ENCODE measurements at regions not wholly inside any gene's neighbourhood (a gene's known extent, or its start where the extent isn't known, plus 50 kb on each side); places are given as distances from the start of the nearest gene placed in this dataset.
"Not testable (repeated sequence)": the region's sequence is repeated elsewhere in the genome, so short reads cannot be mapped to it uniquely, and the experiment has no call there.

- 95% methylated on average over 4 of the region's 5 CpGs for WGBS (ENCODE audit: insufficient coverage)
- peaks cover 14% of the 10 kb centered on the region for H3K4me1 ChIP-seq (ENCODE audit: control insufficient read depth, insufficient read depth, low read length)
- H3K36me3 ChIP-seq (ENCODE audit: control insufficient read depth, insufficient read depth, low read length); DNase-seq (ENCODE audit: low read depth in 4 of 6, low spot score in 6 of 6); H3K4me3 ChIP-seq (ENCODE audit: low read depth, low read length); H3K27me3 ChIP-seq (ENCODE audit: control insufficient read depth, insufficient read depth, low read length); H3K9me3 ChIP-seq (ENCODE audit: control insufficient read depth, insufficient read depth, low read length); H3K27ac ChIP-seq (ENCODE audit: low read depth, low read length): not testable (repeated sequence)
These were observed 107.2 kb upstream of the LPCAT1 start for GRCh38 chr5:1631004-1631403.

- not testable (repeated sequence) for H3K27ac ChIP-seq (ENCODE audit: low read depth, low read length); DNase-seq (ENCODE audit: low read depth in 4 of 6, low spot score in 6 of 6); H3K4me3 ChIP-seq (ENCODE audit: low read depth, low read length); H3K27me3 ChIP-seq (ENCODE audit: control insufficient read depth, insufficient read depth, low read length); H3K9me3 ChIP-seq (ENCODE audit: control insufficient read depth, insufficient read depth, low read length); H3K4me1 ChIP-seq (ENCODE audit: control insufficient read depth, insufficient read depth, low read length)
- WGBS (ENCODE audit: insufficient coverage) = 93% methylated on average over 10 of the region's 12 CpGs
- H3K36me3 ChIP-seq (ENCODE audit: control insufficient read depth, insufficient read depth, low read length) = peaks cover 14% of the 10 kb centered on the region
These were observed 102.6 kb upstream of the LPCAT1 start for GRCh38 chr5:1626397-1626796.

GRCh38 chr5:1619531-1619930 lies 95.8 kb upstream of the LPCAT1 start:
- not testable (repeated sequence) for H3K9me3 ChIP-seq (ENCODE audit: control insufficient read depth, insufficient read depth, low read length); H3K27me3 ChIP-seq (ENCODE audit: control insufficient read depth, insufficient read depth, low read length); DNase-seq (ENCODE audit: low read depth in 4 of 6, low spot score in 6 of 6); H3K4me3 ChIP-seq (ENCODE audit: low read depth, low read length); H3K4me1 ChIP-seq (ENCODE audit: control insufficient read depth, insufficient read depth, low read length); H3K27ac ChIP-seq (ENCODE audit: low read depth, low read length)
- 90% methylated on average over 14 of the region's 14 CpGs for WGBS (ENCODE audit: insufficient coverage)
- H3K36me3 ChIP-seq (ENCODE audit: control insufficient read depth, insufficient read depth, low read length) = peaks cover 38% of the 10 kb centered on the region

- H3K27ac ChIP-seq (ENCODE audit: low read depth, low read length); H3K27me3 ChIP-seq (ENCODE audit: control insufficient read depth, insufficient read depth, low read length); H3K4me1 ChIP-seq (ENCODE audit: control insufficient read depth, insufficient read depth, low read length); H3K9me3 ChIP-seq (ENCODE audit: control insufficient read depth, insufficient read depth, low read length); DNase-seq (ENCODE audit: low read depth in 4 of 6, low spot score in 6 of 6); H3K4me3 ChIP-seq (ENCODE audit: low read depth, low read length): not testable (repeated sequence)
- peaks cover 33% of the 10 kb centered on the region for H3K36me3 ChIP-seq (ENCODE audit: control insufficient read depth, insufficient read depth, low read length)
- WGBS (ENCODE audit: insufficient coverage) = 89% methylated on average over 18 of the region's 18 CpGs
These were observed 94.6 kb upstream of the LPCAT1 start for GRCh38 chr5:1618296-1618865.

GRCh38 chr5:1617236-1617755 lies 93.5 kb upstream of the LPCAT1 start:
- H3K4me1 ChIP-seq (ENCODE audit: control insufficient read depth, insufficient read depth, low read length); H3K9me3 ChIP-seq (ENCODE audit: control insufficient read depth, insufficient read depth, low read length); H3K27me3 ChIP-seq (ENCODE audit: control insufficient read depth, insufficient read depth, low read length); DNase-seq (ENCODE audit: low read depth in 4 of 6, low spot score in 6 of 6); H3K4me3 ChIP-seq (ENCODE audit: low read depth, low read length); H3K27ac ChIP-seq (ENCODE audit: low read depth, low read length): not testable (repeated sequence)
- peaks cover 33% of the 10 kb centered on the region for H3K36me3 ChIP-seq (ENCODE audit: control insufficient read depth, insufficient read depth, low read length)
- 93% methylated on average over 16 of the region's 16 CpGs for WGBS (ENCODE audit: insufficient coverage)

GRCh38 chr5:1613515-1613914 lies 89.8 kb upstream of the LPCAT1 start:
- not testable (repeated sequence) for H3K9me3 ChIP-seq (ENCODE audit: control insufficient read depth, insufficient read depth, low read length); DNase-seq (ENCODE audit: low read depth in 4 of 6, low spot score in 6 of 6); H3K27ac ChIP-seq (ENCODE audit: low read depth, low read length); H3K27me3 ChIP-seq (ENCODE audit: control insufficient read depth, insufficient read depth, low read length); H3K4me3 ChIP-seq (ENCODE audit: low read depth, low read length); H3K4me1 ChIP-seq (ENCODE audit: control insufficient read depth, insufficient read depth, low read length)
- peaks cover 31% of the 10 kb centered on the region for H3K36me3 ChIP-seq (ENCODE audit: control insufficient read depth, insufficient read depth, low read length)
- WGBS (ENCODE audit: insufficient coverage) = 93% methylated on average over 9 of the region's 13 CpGs

- 96% methylated on average over 5 of the region's 16 CpGs for WGBS (ENCODE audit: insufficient coverage)
- DNase-seq (ENCODE audit: low read depth in 4 of 6, low spot score in 6 of 6); H3K27ac ChIP-seq (ENCODE audit: low read depth, low read length); H3K4me1 ChIP-seq (ENCODE audit: control insufficient read depth, insufficient read depth, low read length); H3K9me3 ChIP-seq (ENCODE audit: control insufficient read depth, insufficient read depth, low read length); H3K27me3 ChIP-seq (ENCODE audit: control insufficient read depth, insufficient read depth, low read length); H3K4me3 ChIP-seq (ENCODE audit: low read depth, low read length): not testable (repeated sequence)
- H3K36me3 ChIP-seq (ENCODE audit: control insufficient read depth, insufficient read depth, low read length) = peaks cover 19% of the 10 kb centered on the region
These were observed 86.8 kb upstream of the LPCAT1 start for GRCh38 chr5:1610526-1610925.

GRCh38 chr5:1609111-1609510 lies 85.4 kb upstream of the LPCAT1 start:
- peaks cover 16% of the 10 kb centered on the region for H3K36me3 ChIP-seq (ENCODE audit: control insufficient read depth, insufficient read depth, low read length)
- H3K27ac ChIP-seq (ENCODE audit: low read depth, low read length); H3K27me3 ChIP-seq (ENCODE audit: control insufficient read depth, insufficient read depth, low read length); H3K9me3 ChIP-seq (ENCODE audit: control insufficient read depth, insufficient read depth, low read length); H3K4me1 ChIP-seq (ENCODE audit: control insufficient read depth, insufficient read depth, low read length); DNase-seq (ENCODE audit: low read depth in 4 of 6, low spot score in 6 of 6); H3K4me3 ChIP-seq (ENCODE audit: low read depth, low read length): not testable (repeated sequence)
- 97% methylated on average over 6 of the region's 8 CpGs for WGBS (ENCODE audit: insufficient coverage)

GRCh38 chr5:1608336-1608735 lies 84.6 kb upstream of the LPCAT1 start:
- not testable (repeated sequence) for H3K27me3 ChIP-seq (ENCODE audit: control insufficient read depth, insufficient read depth, low read length); H3K4me3 ChIP-seq (ENCODE audit: low read depth, low read length); H3K4me1 ChIP-seq (ENCODE audit: control insufficient read depth, insufficient read depth, low read length); DNase-seq (ENCODE audit: low read depth in 4 of 6, low spot score in 6 of 6); H3K27ac ChIP-seq (ENCODE audit: low read depth, low read length); H3K9me3 ChIP-seq (ENCODE audit: control insufficient read depth, insufficient read depth, low read length)
- peaks cover 16% of the 10 kb centered on the region for H3K36me3 ChIP-seq (ENCODE audit: control insufficient read depth, insufficient read depth, low read length)
- WGBS (ENCODE audit: insufficient coverage) = 82% methylated on average over 2 of the region's 15 CpGs

GRCh38 chr5:1606951-1607350 lies 83.2 kb upstream of the LPCAT1 start:
- H3K4me3 ChIP-seq (ENCODE audit: low read depth, low read length); DNase-seq (ENCODE audit: low read depth in 4 of 6, low spot score in 6 of 6); H3K9me3 ChIP-seq (ENCODE audit: control insufficient read depth, insufficient read depth, low read length); H3K27ac ChIP-seq (ENCODE audit: low read depth, low read length); H3K27me3 ChIP-seq (ENCODE audit: control insufficient read depth, insufficient read depth, low read length); H3K4me1 ChIP-seq (ENCODE audit: control insufficient read depth, insufficient read depth, low read length): not testable (repeated sequence)
- WGBS (ENCODE audit: insufficient coverage) = no CpG with 5 or more reads among the region's 9 CpGs
- peaks cover 14% of the 10 kb centered on the region for H3K36me3 ChIP-seq (ENCODE audit: control insufficient read depth, insufficient read depth, low read length)
